ENCODE measurements at regions not wholly inside any gene's neighbourhood (a gene's known extent, or its start where the extent isn't known, plus 50 kb on each side); places are given as distances from the start of the nearest gene placed in this dataset.

DNA sequence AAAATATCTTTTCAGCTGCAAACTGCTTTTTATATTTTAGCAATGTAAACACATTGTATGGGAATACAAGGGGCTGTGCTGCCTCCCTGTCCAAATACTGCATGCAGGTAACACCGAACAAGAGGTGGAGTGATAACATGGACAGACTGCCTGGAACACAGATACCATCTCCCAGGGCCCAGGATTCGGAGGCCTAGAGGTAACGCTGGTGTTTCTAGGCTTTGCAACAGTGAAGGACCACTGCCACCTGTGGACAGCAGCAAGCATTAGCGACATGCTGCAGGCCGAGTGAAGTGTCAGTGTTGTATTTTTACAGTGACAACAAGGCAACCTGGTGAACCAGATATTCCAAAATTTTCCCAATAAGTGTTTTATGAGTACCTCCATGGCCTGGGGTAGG lies 379.1 kb downstream of the DMRT2 start:
- no peak for DNase-seq (ENCODE audit: low read depth)

DNA sequence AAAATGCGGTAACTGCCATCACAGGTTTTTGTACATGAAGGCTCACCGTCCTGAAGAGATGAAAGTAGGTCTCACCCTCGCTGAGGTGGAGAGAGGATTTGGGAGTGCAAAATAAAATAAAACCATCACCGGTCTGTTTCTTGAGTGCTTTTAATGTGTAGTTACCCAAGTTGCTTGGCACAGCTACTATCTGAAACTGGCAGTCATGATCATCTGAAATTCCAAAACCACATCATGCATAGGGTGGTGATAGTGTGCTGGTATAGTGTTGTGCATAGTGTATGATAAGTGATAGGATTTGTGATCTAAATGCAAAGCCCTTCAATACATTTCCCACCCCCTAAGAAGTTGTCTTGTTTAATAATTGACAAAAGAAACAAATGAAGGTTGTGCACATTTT lies 381.3 kb downstream of the DMRT2 start:
- DNase-seq (ENCODE audit: low read depth), result no peak

GRCh38 chr9:1434052-1434767 lies 384.1 kb downstream of the DMRT2 start:
- no peak for DNase-seq (ENCODE audit: low read depth)

GRCh38 chr9:1434811-1435210 lies 384.7 kb downstream of the DMRT2 start:
- no peak for DNase-seq (ENCODE audit: low read depth)

DNA sequence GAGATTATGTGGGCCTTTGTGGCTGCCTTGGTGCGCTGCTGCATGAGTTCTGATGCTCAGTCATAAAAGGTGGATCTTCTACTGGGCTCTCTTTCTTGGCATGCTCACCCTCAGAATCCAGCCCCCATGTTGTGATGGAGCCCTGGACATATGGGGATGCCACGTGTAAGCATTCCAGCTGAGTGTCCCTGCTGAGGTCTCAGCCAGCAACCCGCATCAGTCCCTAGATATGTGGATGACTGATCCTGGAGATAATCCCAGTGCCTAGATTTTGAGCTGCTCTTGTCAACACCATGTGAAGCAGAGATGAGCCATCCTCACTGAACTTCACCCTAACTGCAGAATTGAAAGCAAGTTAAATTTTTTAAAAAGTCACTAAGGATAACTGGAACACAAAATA lies 390.1 kb downstream of the DMRT2 start:
- no peak for DNase-seq (ENCODE audit: low read depth)

GRCh38 chr9:1442105-1442504 lies 391.9 kb downstream of the DMRT2 start:
- no peak for DNase-seq (ENCODE audit: low read depth)

- no peak for DNase-seq (ENCODE audit: low read depth)
These were observed 393.3 kb downstream of the DMRT2 start for GRCh38 chr9:1443450-1443849.

DNA sequence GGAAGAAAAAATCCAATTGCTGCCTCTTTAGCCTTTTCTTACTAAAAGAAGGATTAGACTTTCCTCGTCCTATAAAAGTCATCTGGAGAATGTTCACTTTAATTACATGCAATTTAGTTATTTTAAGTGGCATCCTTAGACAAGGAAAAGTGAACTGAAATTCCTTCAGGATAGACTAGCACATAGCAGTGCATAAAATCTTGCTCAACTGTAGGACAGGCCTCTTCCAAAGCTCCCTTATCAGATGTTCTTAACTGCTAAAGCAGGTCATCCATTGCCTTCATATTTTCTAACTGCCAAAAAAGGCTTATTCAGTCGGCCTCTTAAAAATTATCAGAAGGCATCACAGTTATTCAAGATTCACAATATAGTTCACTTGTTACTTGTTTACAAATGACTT lies 396.5 kb downstream of the DMRT2 start:
- no peak for DNase-seq (ENCODE audit: low read depth)

- no peak for DNase-seq (ENCODE audit: low read depth)
These were observed 403.5 kb downstream of the DMRT2 start for GRCh38 chr9:1453636-1454035.

GRCh38 chr9:1454211-1454610 lies 404.1 kb downstream of the DMRT2 start:
- no peak for DNase-seq (ENCODE audit: low read depth)

DNA sequence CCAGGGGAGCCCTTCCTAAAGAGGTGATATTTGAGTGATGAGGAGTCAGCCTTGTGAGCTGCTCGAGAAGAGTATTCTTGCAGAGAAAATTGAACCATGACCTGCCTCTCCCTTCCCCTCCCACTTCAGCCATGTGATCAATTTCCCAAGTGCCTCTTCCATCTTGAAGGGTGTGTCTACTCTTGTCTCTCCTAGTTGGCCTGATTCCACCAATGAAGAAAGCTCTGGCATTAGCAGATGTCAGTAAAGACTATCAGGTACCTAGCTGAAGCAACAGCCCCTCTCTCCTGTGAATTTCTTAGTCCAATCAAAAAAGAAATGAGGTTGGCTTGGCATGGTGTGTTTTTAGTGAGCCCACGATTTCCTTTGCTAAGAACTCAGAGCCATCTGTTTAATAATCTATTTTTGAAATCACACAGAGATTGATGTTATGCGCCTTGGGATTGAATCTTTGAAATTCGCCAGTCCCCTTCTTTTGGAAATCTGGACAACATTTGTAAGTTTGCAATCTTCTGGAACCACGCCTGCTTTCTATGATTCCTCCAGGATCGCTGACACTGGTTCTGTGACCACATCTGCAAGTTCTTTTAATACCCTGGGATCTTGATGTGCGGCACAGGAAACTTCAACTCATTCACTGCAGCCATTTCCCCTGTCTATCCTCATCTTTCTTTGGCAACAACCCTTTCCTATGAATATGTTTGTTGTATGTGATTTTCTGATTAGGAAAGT lies 404.6 kb downstream of the DMRT2 start:
- DNase-seq (ENCODE audit: low read depth), result no peak

DNA sequence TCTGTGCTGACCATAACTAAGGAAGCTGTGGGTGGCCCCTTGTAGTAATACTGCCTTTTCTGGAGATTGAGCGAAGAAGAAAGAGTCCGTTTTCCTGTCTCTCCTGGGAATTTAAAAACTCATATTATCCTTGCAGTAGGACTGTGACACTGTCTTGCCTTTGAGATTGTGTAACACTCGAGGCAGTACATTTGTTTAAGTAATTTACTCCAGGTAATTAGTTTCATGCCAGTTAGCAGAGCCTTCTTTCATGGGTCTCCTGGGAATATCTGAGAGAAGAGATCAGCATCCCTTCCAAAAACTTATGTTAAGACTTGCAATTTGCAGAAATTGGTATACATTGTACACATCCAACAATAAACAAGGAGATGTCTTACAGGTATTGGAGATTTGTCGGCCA lies 405.6 kb downstream of the DMRT2 start:
- DNase-seq (ENCODE audit: low read depth), result no peak

DNA sequence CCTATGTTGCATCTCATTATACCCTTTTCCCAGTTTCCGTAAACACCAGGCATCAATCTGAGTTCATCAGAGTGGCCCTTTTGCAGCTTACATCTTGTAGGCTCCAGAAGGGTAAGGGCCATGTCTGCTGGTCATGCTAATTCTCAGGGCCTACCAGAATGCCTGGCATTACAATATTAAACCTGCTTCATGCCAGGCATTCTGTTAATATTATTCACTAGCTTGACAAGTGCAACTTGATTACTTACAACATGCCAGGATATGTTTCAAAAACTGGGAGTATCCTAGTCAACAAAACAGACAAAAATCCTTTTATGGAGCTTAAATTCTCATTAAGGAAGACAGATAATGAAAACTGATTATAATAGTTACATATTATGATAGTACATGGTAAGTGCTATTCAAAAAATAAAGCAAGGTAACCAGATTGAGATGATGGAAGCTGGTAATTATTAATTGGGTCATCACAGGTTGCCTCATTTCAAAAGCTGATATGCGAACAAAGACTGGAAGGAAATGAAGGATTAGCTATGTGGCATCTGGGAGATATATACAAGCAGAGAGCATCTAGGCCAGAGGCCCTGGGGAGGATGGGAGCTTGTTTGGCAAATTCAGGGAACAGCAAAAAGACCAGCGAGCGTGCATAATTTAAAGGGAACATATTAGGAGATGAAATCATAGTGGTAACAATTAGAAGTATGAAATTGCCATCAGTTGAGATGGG lies 406.3 kb downstream of the DMRT2 start:
- DNase-seq (ENCODE audit: low read depth), result no peak

GRCh38 chr9:1457460-1457859 lies 407.3 kb downstream of the DMRT2 start:
- DNase-seq (ENCODE audit: low read depth), result no peak

DNA sequence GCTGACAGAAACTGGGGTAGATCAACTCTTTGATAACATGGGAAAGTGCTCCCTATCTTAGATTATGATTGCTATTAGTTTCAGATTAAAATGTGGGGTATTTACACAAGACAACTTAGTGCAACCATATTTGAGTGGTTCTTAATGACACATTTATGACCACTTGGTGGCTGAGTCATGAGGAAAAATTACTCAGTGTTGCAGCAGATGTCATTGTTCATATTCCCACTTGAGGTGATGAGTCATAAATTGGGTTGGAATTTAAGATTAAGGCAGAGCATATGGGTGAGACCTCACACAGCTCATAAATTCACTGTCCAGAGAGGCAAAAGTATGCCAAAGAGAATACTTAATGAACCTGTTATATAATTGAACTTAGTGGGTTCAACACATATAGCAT lies 408.3 kb downstream of the DMRT2 start:
- no peak for DNase-seq (ENCODE audit: low read depth)

DNA sequence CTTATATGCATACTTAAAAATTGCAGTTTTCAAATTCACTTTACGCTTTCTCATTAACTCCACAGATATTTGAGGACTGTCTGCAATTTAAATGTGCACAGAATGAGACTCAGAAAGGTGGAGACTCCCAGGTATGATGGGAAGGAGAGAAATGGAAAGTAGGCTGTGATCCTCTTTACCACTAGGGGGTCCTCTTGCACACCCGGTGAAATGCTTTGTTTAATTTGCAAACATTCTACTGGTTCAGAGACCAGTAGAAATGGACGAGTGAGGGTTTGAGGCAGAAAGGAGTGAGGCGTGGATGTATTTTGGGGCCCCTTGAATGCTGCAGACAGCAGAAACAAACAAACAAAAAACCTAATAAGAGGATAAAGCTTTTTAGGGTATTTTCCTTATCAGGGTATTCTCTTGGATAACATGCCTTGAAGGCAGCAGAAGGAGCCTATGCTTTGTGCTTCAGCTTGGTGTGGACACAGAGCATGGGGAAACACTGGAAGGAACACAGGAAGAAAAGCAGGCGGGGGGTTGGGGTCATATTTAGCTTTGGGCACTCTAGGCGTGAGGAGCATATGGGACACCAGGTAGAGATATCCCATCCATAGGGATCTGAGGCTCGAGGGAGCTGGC lies 410.1 kb downstream of the DMRT2 start:
- no peak for DNase-seq (ENCODE audit: low read depth)

DNA sequence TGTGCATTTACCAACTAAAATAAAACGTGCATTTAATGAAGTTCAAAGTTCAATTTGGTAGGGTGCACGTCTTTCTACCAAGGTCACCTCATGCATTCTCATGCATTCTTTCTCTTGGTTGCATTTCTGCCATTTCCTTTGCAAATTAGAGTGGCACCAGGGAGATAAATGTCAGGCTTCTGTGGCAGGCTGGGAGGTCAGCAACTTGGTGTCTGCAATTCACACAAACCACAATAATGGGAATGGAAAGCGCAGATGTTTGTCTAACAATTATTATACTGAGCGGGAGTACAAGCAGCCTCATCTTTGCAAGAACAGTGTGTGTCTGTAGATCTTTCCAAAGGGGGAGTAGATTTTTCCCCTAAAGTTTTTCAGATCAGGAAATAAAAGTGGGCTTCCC lies 411.7 kb downstream of the DMRT2 start:
- DNase-seq (ENCODE audit: low read depth), result no peak

GRCh38 chr9:1462626-1463308 lies 412.6 kb downstream of the DMRT2 start:
- no peak for DNase-seq (ENCODE audit: low read depth)

DNA sequence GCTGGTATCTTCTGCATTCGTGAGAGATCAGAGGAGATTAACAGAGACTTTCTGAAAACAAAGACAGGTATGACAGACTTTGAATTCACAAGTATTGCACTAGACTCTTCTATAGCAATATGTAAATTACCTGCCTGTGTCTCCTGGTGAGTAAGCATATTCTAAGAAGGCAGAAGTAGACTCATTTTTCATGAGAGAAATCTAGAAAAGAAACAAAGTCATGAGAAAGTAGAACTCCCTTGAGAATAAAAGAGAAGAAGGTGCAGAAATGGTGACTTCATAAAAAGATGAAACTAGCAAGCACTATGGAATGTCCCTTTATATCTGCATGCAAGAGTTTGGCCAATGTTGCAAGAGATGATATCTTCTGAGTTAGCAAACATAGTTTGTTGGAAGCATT lies 419.8 kb downstream of the DMRT2 start:
- no peak for DNase-seq (ENCODE audit: low read depth)

- no peak for DNase-seq (ENCODE audit: low read depth)
These were observed 423.9 kb downstream of the DMRT2 start for GRCh38 chr9:1473956-1474634.

DNA sequence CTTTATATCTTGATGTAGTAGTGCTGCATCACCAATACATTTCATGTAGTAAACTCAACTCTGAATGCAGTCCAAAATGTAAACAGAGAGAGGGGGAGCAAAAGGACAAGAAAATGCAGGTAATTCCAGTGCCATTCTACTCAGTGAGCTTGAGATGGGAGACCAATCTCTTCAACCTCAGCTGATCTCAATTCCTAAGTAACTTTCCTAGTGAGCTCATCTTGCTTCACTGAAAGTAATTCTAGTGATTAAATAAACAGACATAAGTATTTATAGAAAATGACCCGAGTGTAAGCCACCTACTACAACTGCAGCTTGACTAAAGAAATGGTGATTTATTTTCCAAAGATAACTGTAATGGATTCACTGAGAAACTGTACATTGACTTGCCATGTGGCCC lies 424.5 kb downstream of the DMRT2 start:
- DNase-seq (ENCODE audit: low read depth), result no peak

Measured in CMK (cell line).